PC-9 (cell line): ENCODE measurements at regions not wholly inside any gene's neighbourhood (a gene's known extent, or its start where the extent isn't known, plus 50 kb on each side); places are given as distances from the start of the nearest gene placed in this dataset.

Source experiments
- BruUV-seq: library from RNA; stranded (reverse); fragments of 400-500 nt; replicated peaks from 2 replicates; lab custom pipeline; 2021; lab: Mats Ljungman, UMichigan
- CTCF ChIA-PET: fragments of 300-600 bp; sonication (Branson Sonifier 250); formaldehyde crosslinking; loops from one replicate; lab custom pipeline; 2022; ENCODE audit warnings: antibody characterized with exemption; lab: Charles Lee
- POLR2A ChIA-PET: fragments of 300-600 bp; sonication (Branson Sonifier 250); formaldehyde crosslinking; loops from one replicate; lab custom pipeline; 2022; ENCODE audit warnings: antibody characterized with exemption; ENCODE audit not compliant: unreplicated experiment; lab: Charles Lee
- DNase-seq, 2 experiments: peaks; one replicate each; pipeline versions ENCODE4 v3.0.0 to v3.0.0-alpha.2; 2015 to 2022; ENCODE audit warnings: mixed read lengths in 1 of 2
- H2AFZ ChIP-seq: fragments of 200-600 bp; sonication (generic); 2 replicates; pipeline ENCODE4 v1.8.1; 2017; ENCODE audit warnings: antibody characterized with exemption
- H3F3A ChIP-seq: fragments of 200-600 bp; sonication (generic); 2 replicates; pipeline ENCODE4 v1.8.1; 2017; ENCODE audit warnings: antibody characterized with exemption, mild to moderate bottlenecking, low read depth; ENCODE audit not compliant: insufficient read depth
- H3K27ac ChIP-seq: fragments of 200-600 bp; sonication (generic); 2 replicates; pipeline ENCODE4 v1.6.1; 2016; ENCODE audit warnings: mixed run types
- H3K27me3 ChIP-seq: fragments of 200-600 bp; sonication (generic); 2 replicates; pipeline ENCODE4 v1.6.1; 2016; ENCODE audit warnings: low read depth, mixed run types; ENCODE audit not compliant: insufficient read depth
- H3K36me3 ChIP-seq: fragments of 200-600 bp; sonication (generic); 2 replicates; pipeline ENCODE4 v1.6.1; 2016; ENCODE audit warnings: low read depth, mixed run types
- H3K4me1 ChIP-seq: fragments of 200-600 bp; sonication (generic); replicated peaks from 2 replicates; pipeline ENCODE4 v1.6.1; 2016; ENCODE audit warnings: mixed run types; ENCODE audit not compliant: insufficient read depth
- H3K4me2 ChIP-seq: fragments of 200-600 bp; sonication (generic); 2 replicates; pipeline ENCODE4 v1.6.1; 2017; ENCODE audit warnings: mixed run types
- H3K4me3 ChIP-seq: fragments of 200-600 bp; sonication (generic); 2 replicates; pipeline ENCODE4 v1.6.1; 2016; ENCODE audit warnings: mixed run types
- H3K79me2 ChIP-seq: fragments of 200-600 bp; sonication (generic); 2 replicates; pipeline ENCODE4 v1.6.1; 2017; ENCODE audit warnings: low read depth, mixed run types
- H3K9me2 ChIP-seq: fragments of 200-600 bp; sonication (generic); 2 replicates; pipeline ENCODE4 v1.8.1; 2017; ENCODE audit warnings: mild to moderate bottlenecking; ENCODE audit not compliant: insufficient read depth
- H3K9me3 ChIP-seq: fragments of 200-600 bp; sonication (generic); 2 replicates; pipeline ENCODE4 v1.8.1; 2016; ENCODE audit warnings: low read depth; ENCODE audit not compliant: insufficient read depth
- H4K20me1 ChIP-seq: fragments of 200-600 bp; sonication (generic); 2 replicates; pipeline ENCODE4 v1.8.1; 2017; ENCODE audit not compliant: insufficient read depth
- EZH2 ChIP-seq: fragments of 200-600 bp; sonication (generic); IDR thresholded peaks from 2 replicates; pipeline ENCODE4 v1.8.0; 2017; ENCODE audit warnings: antibody characterized with exemption, low read depth
- intact Hi-C: fragments of 100-400 bp; cut with micrococcal nuclease; formaldehyde crosslinking; loops from one replicate; pipeline ENCODE4 v1.10.0; 2022; ENCODE audit not compliant: unreplicated experiment
- TF ChIP-seq, protein P1 (sequence below): fragments of 200-600 bp; sonication (generic); conservative IDR thresholded peaks from 2 replicates; pipeline ENCODE4 v1.6.1; 2017; ENCODE audit warnings: mixed run types, antibody characterized with exemption, mild to moderate bottlenecking, moderate library complexity

DNA sequence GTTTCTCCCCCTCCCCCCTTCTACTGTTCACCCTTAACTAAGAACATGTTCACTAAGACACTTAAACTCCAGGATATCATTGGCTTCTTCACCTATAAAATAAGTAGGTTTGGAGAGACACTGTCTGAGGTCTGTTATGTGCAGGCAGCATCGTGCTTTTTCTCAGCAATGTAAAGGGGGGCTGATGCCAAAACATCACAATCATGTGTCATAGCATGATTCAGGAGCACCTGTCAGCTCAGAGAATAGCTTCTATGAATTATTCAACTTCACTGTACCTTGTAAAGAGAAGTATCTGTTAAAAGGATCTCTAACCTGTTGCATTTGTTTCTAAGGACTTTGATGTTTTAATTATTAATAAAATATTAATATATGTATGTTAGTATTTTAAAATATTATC, 211.4 kb upstream of the EPHA3 start:
- no peaks in the 10 kb centered on the region for H3K27me3 ChIP-seq
- BruUV-seq: no TSS peak
- H2AFZ ChIP-seq: no peak overlapping the region
- H3K4me3 ChIP-seq: no peak overlapping the region
- no peaks in the 10 kb centered on the region for H3K9me3 ChIP-seq
- CTCF ChIA-PET: no interaction called here
- no peak for TF ChIP-seq EZH2
- H3K4me2 ChIP-seq: no peak overlapping the region
- no peaks in the 10 kb centered on the region for H4K20me1 ChIP-seq
- POLR2A ChIA-PET: no interaction called here
- H3K4me1 ChIP-seq: no peaks in the 10 kb centered on the region
- H3F3A ChIP-seq: no peaks in the 10 kb centered on the region
- intact Hi-C loops: no loop called here
- DNase-seq: no peak
- H3K9me2 ChIP-seq: no peaks in the 10 kb centered on the region
- H3K36me3 ChIP-seq: no peaks in the 10 kb centered on the region
- no peak overlapping the region for H3K27ac ChIP-seq
- H3K79me2 ChIP-seq: no peaks in the 10 kb centered on the region

DNA sequence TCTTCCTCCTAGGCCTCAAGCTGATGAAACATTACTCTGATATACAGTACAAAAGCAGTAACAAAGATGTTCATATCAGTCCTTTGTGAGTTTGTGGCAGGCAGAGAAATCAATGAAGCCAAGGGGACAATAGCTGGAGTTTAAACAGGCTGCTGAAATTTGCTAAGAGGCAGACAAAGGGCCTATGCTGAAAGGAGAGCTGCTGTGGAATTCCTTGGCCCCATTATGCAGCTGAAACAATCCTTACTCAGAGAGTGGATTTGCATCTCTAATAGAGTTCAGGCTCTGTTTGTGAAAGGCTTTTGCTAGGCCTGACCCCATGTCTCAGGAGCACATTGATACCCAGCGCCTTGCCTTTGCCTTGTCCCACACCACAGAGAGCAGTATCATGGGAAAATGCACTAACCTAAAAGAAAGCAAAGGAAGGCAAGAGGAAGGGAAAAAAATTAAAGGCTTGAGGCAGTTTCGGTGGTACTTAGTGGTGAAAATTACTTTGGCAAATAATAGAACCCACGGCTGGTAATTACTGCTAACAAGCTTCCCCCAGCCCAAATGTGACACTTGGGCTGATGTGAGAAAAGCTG, 195.0 kb upstream of the EPHA3 start:
- no TSS peak for BruUV-seq
- Histone ChIP-seq H4K20me1 (no peaks in the 10 kb centered on the region), H3K4me1 (no peaks in the 10 kb centered on the region), H3K9me3 (no peaks in the 10 kb centered on the region), H3F3A (no peaks in the 10 kb centered on the region), H2AFZ (no peak overlapping the region), H3K4me3 (no peak overlapping the region), H3K79me2 (no peaks in the 10 kb centered on the region), H3K9me2 (no peaks in the 10 kb centered on the region), H3K4me2 (no peak overlapping the region), H3K27ac (no peak overlapping the region), H3K36me3 (no peaks in the 10 kb centered on the region), H3K27me3 (no peaks in the 10 kb centered on the region)
- no peak for DNase-seq
- ChIA-PET CTCF (no interaction called here), POLR2A (no interaction called here)
- intact Hi-C loops: no loop called here
- TF ChIP-seq, protein P1, sequence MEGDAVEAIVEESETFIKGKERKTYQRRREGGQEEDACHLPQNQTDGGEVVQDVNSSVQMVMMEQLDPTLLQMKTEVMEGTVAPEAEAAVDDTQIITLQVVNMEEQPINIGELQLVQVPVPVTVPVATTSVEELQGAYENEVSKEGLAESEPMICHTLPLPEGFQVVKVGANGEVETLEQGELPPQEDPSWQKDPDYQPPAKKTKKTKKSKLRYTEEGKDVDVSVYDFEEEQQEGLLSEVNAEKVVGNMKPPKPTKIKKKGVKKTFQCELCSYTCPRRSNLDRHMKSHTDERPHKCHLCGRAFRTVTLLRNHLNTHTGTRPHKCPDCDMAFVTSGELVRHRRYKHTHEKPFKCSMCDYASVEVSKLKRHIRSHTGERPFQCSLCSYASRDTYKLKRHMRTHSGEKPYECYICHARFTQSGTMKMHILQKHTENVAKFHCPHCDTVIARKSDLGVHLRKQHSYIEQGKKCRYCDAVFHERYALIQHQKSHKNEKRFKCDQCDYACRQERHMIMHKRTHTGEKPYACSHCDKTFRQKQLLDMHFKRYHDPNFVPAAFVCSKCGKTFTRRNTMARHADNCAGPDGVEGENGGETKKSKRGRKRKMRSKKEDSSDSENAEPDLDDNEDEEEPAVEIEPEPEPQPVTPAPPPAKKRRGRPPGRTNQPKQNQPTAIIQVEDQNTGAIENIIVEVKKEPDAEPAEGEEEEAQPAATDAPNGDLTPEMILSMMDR: no peak
- TF ChIP-seq EZH2: no peak

DNA sequence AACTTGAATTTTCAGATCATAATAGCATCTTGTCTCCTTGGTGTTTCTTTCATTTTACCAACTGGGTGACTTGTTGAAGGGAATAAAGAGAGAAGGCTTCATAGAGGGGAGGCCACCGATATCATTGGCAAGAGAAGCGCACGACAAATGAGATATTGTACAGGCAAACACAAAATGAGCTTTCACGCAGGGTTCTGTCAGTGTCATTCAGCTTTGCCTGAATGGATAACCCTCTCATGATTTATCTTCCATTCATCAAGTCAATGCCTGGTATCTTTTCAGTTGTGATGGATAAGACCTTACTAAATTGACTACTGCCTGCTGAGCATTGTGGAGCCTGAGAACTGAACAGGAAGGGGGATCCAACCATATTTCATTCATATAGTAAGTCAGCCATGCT, 188.6 kb upstream of the EPHA3 start:
- Histone ChIP-seq H3K27me3 (no peaks in the 10 kb centered on the region), H3K4me2 (no peak overlapping the region), H3F3A (no peaks in the 10 kb centered on the region), H3K4me3 (no peak overlapping the region), H2AFZ (no peak overlapping the region), H4K20me1 (no peaks in the 10 kb centered on the region), H3K79me2 (no peaks in the 10 kb centered on the region), H3K9me3 (no peaks in the 10 kb centered on the region), H3K4me1 (no peaks in the 10 kb centered on the region), H3K27ac (no peak overlapping the region), H3K36me3 (no peaks in the 10 kb centered on the region), H3K9me2 (no peaks in the 10 kb centered on the region)
- DNase-seq: no peak
- intact Hi-C loops: no loop called here
- no peak for TF ChIP-seq EZH2
- TF ChIP-seq, protein P1: no peak
- POLR2A ChIA-PET: no interaction called here
- CTCF ChIA-PET: no interaction called here
- BruUV-seq: no TSS peak

DNA sequence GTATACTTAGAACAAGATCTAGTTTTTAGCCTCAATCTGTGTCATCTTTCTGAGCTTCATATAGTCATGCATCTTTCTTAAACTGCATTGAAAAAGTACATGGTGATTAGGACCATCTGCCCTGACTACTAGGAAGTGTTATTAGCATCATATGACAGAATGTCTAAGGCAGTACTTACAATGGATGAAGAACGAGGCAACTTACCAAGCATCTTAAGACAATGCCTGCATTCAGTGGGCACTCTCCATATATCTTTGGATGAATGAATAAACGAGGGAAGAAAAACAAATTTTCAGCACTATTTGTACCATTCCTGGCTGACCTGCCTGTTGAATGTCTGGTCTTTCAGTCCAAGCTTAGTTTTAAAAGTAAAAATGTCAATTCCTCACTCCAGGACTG, 185.4 kb upstream of the EPHA3 start:
- BruUV-seq: no TSS peak
- Histone ChIP-seq H2AFZ (no peak overlapping the region), H3K79me2 (no peaks in the 10 kb centered on the region), H3K27ac (no peak overlapping the region), H3F3A (no peaks in the 10 kb centered on the region), H3K4me2 (no peak overlapping the region), H3K4me1 (no peaks in the 10 kb centered on the region), H3K4me3 (no peak overlapping the region), H4K20me1 (no peaks in the 10 kb centered on the region), H3K9me3 (no peaks in the 10 kb centered on the region), H3K36me3 (no peaks in the 10 kb centered on the region), H3K27me3 (no peaks in the 10 kb centered on the region), H3K9me2 (no peaks in the 10 kb centered on the region)
- POLR2A ChIA-PET: no interaction called here
- CTCF ChIA-PET: no interaction called here
- intact Hi-C loops: no loop called here
- TF ChIP-seq, protein P1: no peak
- TF ChIP-seq EZH2: no peak
- no peak for DNase-seq
